ENCODE measurements at regions not wholly inside any gene's neighbourhood (a gene's known extent, or its start where the extent isn't known, plus 50 kb on each side); places are given as distances from the start of the nearest gene placed in this dataset.

- intact Hi-C loops (cut with DNase I): no loop called here
- no peak for DNase-seq
Measured at GRCh38 chr19:28417361-28417760, 795.6 kb downstream of the UQCRFS1 start.

- no peak for DNase-seq
- intact Hi-C loops (cut with DNase I): no loop called here
Measured at GRCh38 chr19:28416245-28416644, 796.7 kb downstream of the UQCRFS1 start.

GRCh38 chr19:28414748-28415147 lies 798.2 kb downstream of the UQCRFS1 start:
- intact Hi-C loops (cut with DNase I): no loop called here
- DNase-seq: no peak

- no peak for DNase-seq
- intact Hi-C loops (cut with DNase I): no loop called here
Measured at GRCh38 chr19:28409859-28410258, 803.1 kb downstream of the UQCRFS1 start.

GRCh38 chr19:28406966-28407365 lies 806.0 kb downstream of the UQCRFS1 start:
- no peak for DNase-seq
- intact Hi-C loops (cut with DNase I): no loop called here

GRCh38 chr19:28405346-28405742 lies 807.6 kb downstream of the UQCRFS1 start:
- no peak for DNase-seq

GRCh38 chr19:28404472-28404871 lies 808.5 kb downstream of the UQCRFS1 start:
- no peak for DNase-seq

More at GRCh38 chr19:28405346-28405742, 807.6 kb downstream of the UQCRFS1 start:
- intact Hi-C loops (cut with DNase I): no loop called here

GRCh38 chr19:28403690-28404089 lies 809.3 kb downstream of the UQCRFS1 start:
- intact Hi-C loops (cut with DNase I): no loop called here
- DNase-seq: no peak

More at GRCh38 chr19:28404472-28404871, 808.5 kb downstream of the UQCRFS1 start:
- intact Hi-C loops (cut with DNase I): no loop called here

GRCh38 chr19:28402701-28403290 lies 810.2 kb downstream of the UQCRFS1 start:
- intact Hi-C loops (cut with DNase I): no loop called here
- no peak for DNase-seq

GRCh38 chr19:28401739-28402424 lies 811.1 kb downstream of the UQCRFS1 start:
- DNase-seq: no peak
- intact Hi-C loops (cut with DNase I): no loop called here

- no peak for DNase-seq
- intact Hi-C loops (cut with DNase I): no loop called here
Measured at GRCh38 chr19:28400953-28401671, 811.8 kb downstream of the UQCRFS1 start.

GRCh38 chr19:28399187-28399586 lies 813.8 kb downstream of the UQCRFS1 start:
- DNase-seq: no peak

GRCh38 chr19:28397800-28398199 lies 815.2 kb downstream of the UQCRFS1 start:
- intact Hi-C loops (cut with DNase I): no loop called here

More at GRCh38 chr19:28399187-28399586, 813.8 kb downstream of the UQCRFS1 start:
- intact Hi-C loops (cut with DNase I): no loop called here

GRCh38 chr19:28397306-28397705 lies 815.6 kb downstream of the UQCRFS1 start:
- intact Hi-C loops (cut with DNase I): no loop called here
- DNase-seq: no peak

More at GRCh38 chr19:28397800-28398199, 815.2 kb downstream of the UQCRFS1 start:
- DNase-seq: no peak

GRCh38 chr19:28396287-28396831 lies 816.6 kb downstream of the UQCRFS1 start:
- intact Hi-C loops (cut with DNase I): no loop called here
- DNase-seq: no peak

GRCh38 chr19:28394725-28395124 lies 818.2 kb downstream of the UQCRFS1 start:
- intact Hi-C loops (cut with DNase I): no loop called here
- no peak for DNase-seq

- DNase-seq: no peak
- intact Hi-C loops (cut with DNase I): no loop called here
Measured at GRCh38 chr19:28393574-28394336, 819.2 kb downstream of the UQCRFS1 start.

- no peak for DNase-seq
- intact Hi-C loops (cut with DNase I): no loop called here
Measured at GRCh38 chr19:28388988-28389387, 824.0 kb downstream of the UQCRFS1 start.

GRCh38 chr19:28387507-28387906 lies 825.4 kb downstream of the UQCRFS1 start:
- DNase-seq: no peak
- intact Hi-C loops (cut with DNase I): no loop called here

GRCh38 chr19:28386470-28386869 lies 826.5 kb downstream of the UQCRFS1 start:
- no peak for DNase-seq
- intact Hi-C loops (cut with DNase I): no loop called here

GRCh38 chr19:28386066-28386465 lies 826.9 kb downstream of the UQCRFS1 start:
- DNase-seq: no peak
- intact Hi-C loops (cut with DNase I): no loop called here
